H1 (cell line): ENCODE measurements at regions not wholly inside any gene's neighbourhood (a gene's known extent, or its start where the extent isn't known, plus 50 kb on each side); places are given as distances from the start of the nearest gene placed in this dataset.
A peak's percentile ranks its signal among the peaks of the same experiment; 100 is the strongest.

Experiments used
- CTCF ChIA-PET: fragments of 300-600 bp; sonication (Branson Sonifier 250); formaldehyde crosslinking; loops from one replicate; lab custom pipeline; 2021; ENCODE audit not compliant: partially characterized antibody; lab: Charles Lee
- POLR2A ChIA-PET: fragments of 300-600 bp; sonication (Branson Sonifier 250); formaldehyde crosslinking; loops from one replicate; lab custom pipeline; 2021; ENCODE audit warnings: inconsistent platforms; ENCODE audit not compliant: partially characterized antibody; lab: Charles Lee
- DNase-seq, 2 experiments: peaks; one replicate each; pipeline versions ENCODE4 v3.0.0 to v3.0.0-alpha.2; 2010 to 2022; ENCODE audit warnings: low spot score in 2 of 2, low read depth in 1 of 2, mixed read lengths in 1 of 2
- FAIRE-seq: peaks from 2 replicates; lab custom pipeline; 2011; peaks lifted over from hg19 to GRCh38; lab: Jason Lieb, UNC
- H2AFZ ChIP-seq: 2 replicates; pipeline ENCODE4 v1.8.1; 2012; ENCODE audit warnings: low read length, inconsistent platforms
- H2AK5ac ChIP-seq: 2 replicates; pipeline ENCODE4 v1.6.1; 2013; ENCODE audit warnings: low read depth, low read length
- H2BK120ac ChIP-seq: replicated peaks from 2 replicates; pipeline ENCODE3; 2013; ENCODE audit warnings: low read depth, low read length, inconsistent platforms
- H2BK12ac ChIP-seq: 2 replicates; pipeline ENCODE4 v1.6.1; 2013; ENCODE audit warnings: low read depth, low read length
- H2BK15ac ChIP-seq: 2 replicates; pipeline ENCODE4 v1.6.1; 2013; ENCODE audit warnings: low read length
- H2BK20ac ChIP-seq: 2 replicates; pipeline ENCODE4 v1.6.1; 2013; ENCODE audit warnings: low read length
- H2BK5ac ChIP-seq: 2 replicates; pipeline ENCODE4 v1.6.1; 2013; ENCODE audit warnings: low read depth, low read length
- H3K14ac ChIP-seq: 2 replicates; pipeline ENCODE4 v1.6.1; 2013; ENCODE audit warnings: inconsistent platforms; ENCODE audit not compliant: insufficient read length
- H3K18ac ChIP-seq: 2 replicates; pipeline ENCODE4 v1.6.1; 2013; ENCODE audit warnings: low read length; ENCODE audit errors: extremely low read depth
- H3K23ac ChIP-seq: 2 replicates; pipeline ENCODE4 v1.6.1; 2013; ENCODE audit warnings: inconsistent platforms; ENCODE audit not compliant: insufficient read length
- H3K23me2 ChIP-seq: 2 replicates; pipeline ENCODE4 v1.6.1; 2013; ENCODE audit warnings: low read depth, low read length
- H3K27ac ChIP-seq: 2 replicates; pipeline ENCODE4 v1.6.1; 2011; ENCODE audit warnings: low read depth, low read length, inconsistent platforms
- H3K27me3 ChIP-seq, 4 experiments: replicated peaks in 1 of 4; 1 replicate in 1 of 4; 2 replicates in 3 of 4; pipeline versions ENCODE4 v1.6.1 to v1.8.1; 2011 to 2013; ENCODE audit warnings: low read length in 3 of 4, mild to moderate bottlenecking in 3 of 4, inconsistent platforms in 2 of 4, mixed read lengths in 2 of 4, moderate library complexity in 1 of 4; ENCODE audit not compliant: control insufficient read depth in 3 of 4, insufficient read depth in 3 of 4; ENCODE audit errors: extremely low read depth in 1 of 4
- H3K36me3 ChIP-seq, 4 experiments: 2 replicates each; pipeline versions ENCODE4 v1.6.1 to v1.8.1; 2011 to 2013; ENCODE audit warnings: mild to moderate bottlenecking in 4 of 4, low read length in 3 of 4, moderate library complexity in 2 of 4, control low read depth in 1 of 4, inconsistent platforms in 1 of 4; ENCODE audit not compliant: insufficient read depth in 4 of 4, control insufficient read depth in 2 of 4
- H3K4ac ChIP-seq: replicated peaks from 2 replicates; pipeline ENCODE3; 2013; ENCODE audit warnings: low read length, low read depth, mixed read lengths, inconsistent platforms; ENCODE audit not compliant: insufficient read length
- H3K4me1 ChIP-seq, 4 experiments: replicated peaks in 1 of 4; 1 replicate in 1 of 4; 2 replicates in 3 of 4; pipeline versions ENCODE4 v1.6.1 to v1.8.1; 2011 to 2013; ENCODE audit warnings: low read length in 3 of 4, inconsistent platforms in 2 of 4, mixed read lengths in 1 of 4; ENCODE audit not compliant: insufficient read depth in 4 of 4, control insufficient read depth in 3 of 4
- H3K4me2 ChIP-seq, 2 experiments: 2 replicates each; pipeline versions ENCODE4 v1.6.1 to v1.8.1; 2011 to 2013; ENCODE audit warnings: low read depth in 2 of 2, low read length in 2 of 2, control low read depth in 1 of 2, inconsistent platforms in 1 of 2, mild to moderate bottlenecking in 1 of 2; ENCODE audit not compliant: insufficient read depth in 1 of 2
- H3K4me3 ChIP-seq, 4 experiments: fragments of 200-600, 300-600 bp in 1 of 4; sonication (generic), shearing (Covaris generic), sonication (Bioruptor Twin) in 1 of 4; 2 replicates each; pipeline versions ENCODE4 v1.5.1 to v1.8.1; 2011 to 2016; ENCODE audit warnings: low read length in 4 of 4, low read depth in 3 of 4, control low read depth in 2 of 4, inconsistent platforms in 2 of 4, mild to moderate bottlenecking in 2 of 4, mixed read lengths in 1 of 4, moderate library complexity in 1 of 4; ENCODE audit not compliant: insufficient read depth in 2 of 4; ENCODE audit errors: extremely low read depth in 1 of 4
- H3K56ac ChIP-seq: replicated peaks from 2 replicates; pipeline ENCODE3; 2013; ENCODE audit warnings: low read depth, mild to moderate bottlenecking, mixed read lengths, low read length, inconsistent platforms; ENCODE audit not compliant: insufficient read length
- H3K79me1 ChIP-seq: 2 replicates; pipeline ENCODE4 v1.6.1; 2013; ENCODE audit warnings: low read depth, low read length, control low read depth
- H3K79me2 ChIP-seq, 2 experiments: 2 replicates each; pipeline versions ENCODE4 v1.6.1 to v1.8.1; 2012 to 2013; ENCODE audit warnings: low read length in 2 of 2, mild to moderate bottlenecking in 2 of 2, inconsistent platforms in 1 of 2; ENCODE audit not compliant: insufficient read depth in 2 of 2, control insufficient read depth in 1 of 2
- H3K9ac ChIP-seq, 4 experiments: replicated peaks in 1 of 4; 1 replicate in 1 of 4; 2 replicates in 3 of 4; pipeline versions ENCODE4 v1.6.1 to v1.8.1; 2011 to 2013; ENCODE audit warnings: low read depth in 3 of 4, low read length in 3 of 4, control low read depth in 2 of 4, mild to moderate bottlenecking in 2 of 4, moderate library complexity in 2 of 4, inconsistent platforms in 1 of 4; ENCODE audit errors: extremely low read depth in 1 of 4
- H3K9me3 ChIP-seq, 2 experiments: 2 replicates each; pipeline versions ENCODE4 v1.6.1 to v1.8.1; 2012 to 2013; ENCODE audit warnings: mild to moderate bottlenecking in 2 of 2, moderate library complexity in 2 of 2, control low read depth in 1 of 2, inconsistent platforms in 1 of 2, low read depth in 1 of 2, low read length in 1 of 2, mixed read lengths in 1 of 2; ENCODE audit not compliant: insufficient read depth in 2 of 2
- H4K20me1 ChIP-seq, 2 experiments: replicated peaks in 1 of 2; 2 replicates each; pipeline versions ENCODE3 to v1.8.1; 2011 to 2013; ENCODE audit warnings: inconsistent platforms in 2 of 2, low read length in 2 of 2, mild to moderate bottlenecking in 1 of 2; ENCODE audit not compliant: insufficient read depth in 2 of 2, control insufficient read depth in 1 of 2
- H4K5ac ChIP-seq: 2 replicates; pipeline ENCODE4 v1.6.1; 2013; ENCODE audit warnings: low read length, low read depth, mixed read lengths, inconsistent platforms; ENCODE audit not compliant: insufficient read length
- H4K8ac ChIP-seq: 2 replicates; pipeline ENCODE4 v1.8.0; 2013; ENCODE audit warnings: mild to moderate bottlenecking, moderate library complexity, low read length, inconsistent platforms; ENCODE audit not compliant: insufficient read depth; ENCODE audit errors: extremely low read depth
- H4K91ac ChIP-seq: replicated peaks from 2 replicates; pipeline ENCODE3; 2013; ENCODE audit warnings: low read length, mixed read lengths, inconsistent platforms; ENCODE audit not compliant: insufficient read length
- HDAC6 ChIP-seq: IDR thresholded peaks from one replicate; pipeline ENCODE4 v1.7.1; 2012; ENCODE audit warnings: low read depth, mild to moderate bottlenecking, inconsistent platforms, low read length, moderate library complexity
- RAD21 ChIP-seq, 2 experiments: IDR thresholded peaks in 1 of 2; conservative IDR thresholded peaks in 1 of 2; 2 replicates each; pipeline ENCODE4 v1.6.1; 2011; ENCODE audit warnings: low read depth in 2 of 2, low read length in 2 of 2, improper control_type of control experiment in 1 of 2, inconsistent platforms in 1 of 2, mild to moderate bottlenecking in 1 of 2, moderate library complexity in 1 of 2
- WGBS, 2 experiments: shearing (Covaris generic) in 1 of 2; methylation state at CpG; one replicate each; pipeline versions ENCODE4 v1.1.6 to v1.1.7; 2013 to 2015; ENCODE audit warnings: low lambda C conversion rate in 2 of 2, mixed read lengths in 2 of 2, inconsistent platforms in 1 of 2, low coverage in 1 of 2, missing lambda C conversion rate in 1 of 2; ENCODE audit not compliant: insufficient replicate concordance in 2 of 2, insufficient coverage in 1 of 2, insufficient read length in 1 of 2; ENCODE audit errors: extremely low coverage in 1 of 2, missing lambda C conversion rate in 1 of 2; 5-methylcytosine and 5-hydroxymethylcytosine counted together

- Histone ChIP-seq H2AFZ (peak overlapping the region; percentile 26; the same call in 1 of the 2 replicates), H3K27me3 (no peaks in the 10 kb centered on the region), H3K23ac (no peak overlapping the region), H3K79me1 (no peaks in the 10 kb centered on the region), H3K4me1 (no peaks in the 10 kb centered on the region), H4K91ac (no peak overlapping the region), H3K18ac (no peak overlapping the region), H2BK5ac (no peak overlapping the region), H2BK20ac (no peak overlapping the region), H4K20me1 (no peaks in the 10 kb centered on the region), H3K9me3 (no peaks in the 10 kb centered on the region), H2AK5ac (no peak overlapping the region), H3K4ac (no peak overlapping the region), H3K4me2 (no peak overlapping the region), H4K5ac (no peak overlapping the region), H2BK120ac (no peak overlapping the region), H3K4me3 (no peak overlapping the region), H3K36me3 (no peaks in the 10 kb centered on the region), H3K9ac (no peak overlapping the region), H3K23me2 (no peaks in the 10 kb centered on the region), H3K27ac (no peak overlapping the region), H2BK12ac (no peak overlapping the region), H3K56ac (no peak overlapping the region), H3K14ac (no peak overlapping the region), H4K8ac (no peak overlapping the region), H2BK15ac (no peak overlapping the region), H3K79me2 (no peaks in the 10 kb centered on the region)
- CTCF ChIA-PET: interaction anchor here (1.1 to 1.7 kb wide), 2 partner anchors 11 to 14 kb away, joined by 4 to 5 read pairs; no protein-coding TSS in a partner anchor
- TF ChIP-seq RAD21 (IDR thresholded peaks at IDR 0.05 in 1 of 2, conservative IDR thresholded peaks at IDR 0.05 in 1 of 2; ENCODE audit: low read depth in 2 of 2, low read length in 2 of 2) (peak; percentile 58 to 60), HDAC6 (no peak)
- DNase-seq (no peak), FAIRE-seq (no peak)
- POLR2A ChIA-PET: no interaction called here
- WGBS, 2 experiments: 85% methylated on average over 7 of the region's 7 CpGs; no CpG with 5 or more reads in 1 of the 2 experiments
These were observed 118.8 kb upstream of the TMPRSS15 start for GRCh38 chr21:18522181-18522972.
